HepG2 (cell line): ENCODE measurements at regions not wholly inside any gene's neighbourhood (a gene's known extent, or its start where the extent isn't known, plus 50 kb on each side); places are given as distances from the start of the nearest gene placed in this dataset.

Experiments used
- ATAC-seq: fragments of 200-7000 bp; cut with Tn5 transposase; 3 replicates; pipeline ENCODE4 v1.9.1; 2020; ENCODE audit warnings: mild to moderate bottlenecking, moderate library complexity
- BruUV-seq: library from RNA; stranded (reverse); fragments of 400-500 nt; replicated peaks from 2 replicates; lab custom pipeline; 2021; lab: Mats Ljungman, UMichigan
- CTCF ChIA-PET: fragments of 300-600 bp; formaldehyde crosslinking; extraction: SDS; loops from one replicate; lab custom pipeline; 2021; ENCODE audit warnings: low total read pairs, inconsistent platforms, low intra/inter-chr PET ratio; lab: Yijun Ruan, JAX
- POLR2A ChIA-PET: fragments of 350-600 bp; sonication (Branson Sonifier 250); formaldehyde crosslinking; loops from one replicate; lab custom pipeline; 2020; ENCODE audit warnings: antibody characterized with exemption, inconsistent platforms; lab: Yijun Ruan, JAX
- DNase-seq: peaks from one replicate; pipeline ENCODE4 v3.0.0-alpha.2; 2015; ENCODE audit warnings: low spot score
- FAIRE-seq: peaks from 3 replicates; lab custom pipeline; 2011; peaks lifted over from hg19 to GRCh38; lab: Jason Lieb, UNC
- H2AFZ ChIP-seq: one replicate; pipeline ENCODE4 v1.6.1; 2011; ENCODE audit warnings: low read length, inconsistent platforms
- H3K27ac ChIP-seq: fragments of 300-600 bp; 3 replicates; pipeline ENCODE4 v1.8.0; 2011; ENCODE audit warnings: mixed run types, mild to moderate bottlenecking, mixed read lengths, low read length, inconsistent platforms; ENCODE audit not compliant: insufficient read depth; ENCODE audit errors: extremely low read length
- H3K27me3 ChIP-seq, 2 experiments: fragments of 200-600 bp in 1 of 2; 2 replicates in 1 of 2; 3 replicates in 1 of 2; pipeline versions ENCODE4 v1.6.0 to v1.8.0; 2011; ENCODE audit warnings: low read length in 2 of 2, mild to moderate bottlenecking in 2 of 2, moderate library complexity in 2 of 2, inconsistent platforms in 1 of 2; ENCODE audit not compliant: insufficient read depth in 2 of 2, control insufficient read depth in 1 of 2
- H3K36me3 ChIP-seq, 2 experiments: fragments of 200-600 bp in 1 of 2; replicated peaks in 1 of 2; 2 replicates in 1 of 2; 3 replicates in 1 of 2; pipeline versions ENCODE4 v1.5.1 to v1.8.0; 2011; ENCODE audit warnings: low read length in 2 of 2, inconsistent platforms in 1 of 2; ENCODE audit not compliant: insufficient read depth in 2 of 2, control insufficient read depth in 1 of 2
- H3K4me1 ChIP-seq: 2 replicates; pipeline ENCODE4 v1.5.1; 2012; ENCODE audit warnings: low read length, inconsistent platforms; ENCODE audit not compliant: insufficient read depth
- H3K4me2 ChIP-seq: 2 replicates; pipeline ENCODE4 v1.6.0; 2011; ENCODE audit warnings: low read depth, low read length, inconsistent platforms
- H3K4me3 ChIP-seq, 3 experiments: fragments of 200-600 bp in 1 of 3; sonication (generic), shearing (Covaris generic) in 1 of 3; replicated peaks in 1 of 3; 2 replicates each; pipeline ENCODE4 v1.5.1; 2011 to 2016; ENCODE audit warnings: low read length in 3 of 3, inconsistent platforms in 2 of 3, low read depth in 2 of 3, mild to moderate bottlenecking in 2 of 3, control low read depth in 1 of 3, mixed read lengths in 1 of 3; ENCODE audit not compliant: insufficient read depth in 1 of 3
- H3K79me2 ChIP-seq: one replicate; pipeline ENCODE4 v1.6.1; 2011; ENCODE audit warnings: low read length, inconsistent platforms; ENCODE audit not compliant: insufficient read depth
- H3K9ac ChIP-seq: 2 replicates; pipeline ENCODE4 v1.6.0; 2011; ENCODE audit warnings: mild to moderate bottlenecking, low read depth, low read length, inconsistent platforms; ENCODE audit not compliant: insufficient read depth
- H3K9me3 ChIP-seq: 2 replicates; pipeline ENCODE4 v1.5.1; 2012; ENCODE audit warnings: mild to moderate bottlenecking, low read length
- H4K20me1 ChIP-seq: 2 replicates; pipeline ENCODE4 v1.6.0; 2011; ENCODE audit warnings: inconsistent platforms, mild to moderate bottlenecking, low read length, moderate library complexity; ENCODE audit not compliant: insufficient read depth
- FOXK2 ChIP-seq: fragments of 450-650 bp; IDR thresholded peaks from 2 replicates; pipeline ENCODE4 v1.6.1; 2016
- MXI1 ChIP-seq: IDR thresholded peaks from 3 replicates; pipeline ENCODE4 v1.6.1; 2012; ENCODE audit warnings: low read depth, low read length, inconsistent platforms, borderline replicate concordance
- RARG ChIP-seq: sonication (generic); formaldehyde crosslinking; IDR thresholded peaks from 2 replicates; pipeline ENCODE4 v1.4.0; 2020; ENCODE audit warnings: low read depth, mild to moderate bottlenecking, missing genetic modification reagents
- REPIN1 ChIP-seq: sonication (generic); formaldehyde crosslinking; IDR thresholded peaks from 2 replicates; pipeline ENCODE4 v1.8.0; 2022; ENCODE audit warnings: missing genetic modification reagents, low read depth, mild to moderate bottlenecking, borderline replicate concordance
- SSRP1 ChIP-seq: IDR thresholded peaks from 2 replicates; pipeline ENCODE4 v1.6.1; 2016; ENCODE audit warnings: control low read depth
- XRCC5 ChIP-seq: fragments of 200-400 bp; formaldehyde crosslinking; optimal IDR thresholded peaks from 2 replicates; pipeline ENCODE3; 2017; ENCODE audit warnings: mild to moderate bottlenecking, low read length
- ZNF17 ChIP-seq: sonication (generic); formaldehyde crosslinking; IDR thresholded peaks from 2 replicates; pipeline ENCODE4 v1.5.0; 2020; ENCODE audit warnings: mild to moderate bottlenecking, missing genetic modification reagents
- ZNF350 ChIP-seq: sonication (generic); formaldehyde crosslinking; IDR thresholded peaks from 2 replicates; pipeline ENCODE4 v1.4.0; 2020; ENCODE audit warnings: mild to moderate bottlenecking, low read depth, missing genetic modification reagents, borderline replicate concordance
- WGBS: methylation state at CpG from one replicate; pipeline ENCODE4 v1.1.6; 2017; ENCODE audit warnings: low lambda C conversion rate; 5-methylcytosine and 5-hydroxymethylcytosine counted together
- in situ Hi-C: cut with HindIII; loops from 2 replicates; pipeline ENCODE4 v1.10.0; 2017; ENCODE audit warnings: low pct_unique_long_range_greater_than_20kb; ENCODE audit not compliant: extremely low pct_ligation_motif_present
- intact Hi-C: fragments of 100-400 bp; cut with micrococcal nuclease; formaldehyde crosslinking; loops from one replicate; pipeline ENCODE4 v1.10.0; 2022; ENCODE audit not compliant: unreplicated experiment
- TF ChIP-seq, protein P1 (sequence below): sonication (generic); formaldehyde crosslinking; IDR thresholded peaks from 2 replicates; pipeline ENCODE4 v1.4.0; 2020; ENCODE audit warnings: missing genetic modification reagents
- TF ChIP-seq, protein P2 (sequence below): IDR thresholded peaks from 2 replicates; pipeline ENCODE4 v1.6.1; 2016; ENCODE audit warnings: missing genetic modification reagents, missing compliant biosample characterization

DNA sequence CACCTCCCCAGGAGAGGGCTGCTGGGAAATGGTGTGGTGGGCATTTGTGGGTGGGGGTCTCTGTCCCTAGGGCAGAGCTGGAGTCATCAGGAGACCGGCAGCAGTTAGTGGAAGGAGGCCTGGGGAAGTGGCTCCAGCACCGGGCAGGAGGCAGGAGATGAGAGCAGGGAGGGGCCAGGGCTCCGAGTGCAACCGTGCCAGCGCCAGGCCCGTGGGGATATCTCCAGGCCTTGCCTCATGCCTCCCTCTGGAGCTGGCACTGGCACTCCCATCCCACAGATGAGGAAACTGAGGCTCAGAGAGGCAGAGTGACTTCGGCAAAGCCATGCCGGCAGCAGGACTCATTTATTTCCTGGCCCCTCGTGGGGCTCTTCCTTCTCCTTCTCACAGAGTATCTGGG is 83.5 kb downstream of the HMX1 start:
- Histone ChIP-seq H3K27ac (no peak overlapping the region), H2AFZ (no peak overlapping the region), H3K4me1 (no peaks in the 10 kb centered on the region), H3K27me3 (peaks cover 15 to 63% of the 10 kb centered on the region in 2 experiments), H3K4me2 (no peak overlapping the region), H3K9me3 (no peaks in the 10 kb centered on the region), H3K36me3 (no peaks in the 10 kb centered on the region), H4K20me1 (peaks cover 2% of the 10 kb centered on the region; the same call in 1 of the 2 replicates), H3K4me3 (no peak overlapping the region), H3K9ac (no peak overlapping the region)
- WGBS, result 30% methylated on average over 2 of the region's 9 CpGs
- CTCF ChIA-PET, result no interaction called here
- no peak for FAIRE-seq
- BruUV-seq, result no TSS peak
- TF ChIP-seq REPIN1 (CRISPR knock-in tag), result no peak
- TF ChIP-seq RARG (CRISPR knock-in tag), result no peak
- no peak for TF ChIP-seq FOXK2
- TF ChIP-seq, all 625 proteins: peak for 0
- POLR2A ChIA-PET, result no interaction called here
- intact Hi-C loops, result no loop called here
- H3K79me2 ChIP-seq, result no peaks in the 10 kb centered on the region
- ATAC-seq (no peak), DNase-seq (no peak)
- in situ Hi-C loops, result no loop called here

DNA sequence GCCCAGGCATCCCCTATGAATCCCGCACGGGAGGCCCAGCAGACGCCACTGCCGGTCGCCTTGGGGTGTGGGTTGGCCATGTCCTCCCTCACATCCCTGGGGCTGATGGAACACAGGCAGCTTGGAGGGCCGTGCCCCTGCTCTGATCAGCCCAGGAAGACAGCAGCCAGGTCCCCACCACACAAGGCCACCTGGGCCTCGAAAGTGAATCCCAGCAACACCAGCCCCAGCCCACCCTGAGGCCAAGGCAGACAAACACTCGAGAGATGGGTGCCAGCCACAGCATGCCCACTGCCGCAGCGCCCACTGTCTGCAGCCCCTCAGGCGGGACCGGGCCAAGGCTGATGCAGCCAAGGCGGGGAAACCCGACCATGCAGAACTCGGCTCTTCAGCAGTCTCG is 85.5 kb downstream of the HMX1 start:
- WGBS, result 16% methylated on average over 7 of the region's 16 CpGs
- no peaks in the 10 kb centered on the region for H3K9me3 ChIP-seq
- BruUV-seq, result no TSS peak

More for the DNA sequence above, 85.5 kb downstream of the HMX1 start:
- no peak overlapping the region for H3K27ac ChIP-seq
- H3K4me1 ChIP-seq, result no peaks in the 10 kb centered on the region
- H4K20me1 ChIP-seq, result peaks cover 2% of the 10 kb centered on the region; the same call in 1 of the 2 replicates
- in situ Hi-C loops, result no loop called here
- no peak overlapping the region for H3K9ac ChIP-seq
- ChIA-PET CTCF (no interaction called here), POLR2A (no interaction called here)
- no peak overlapping the region for H2AFZ ChIP-seq
- DNase-seq (no peak), ATAC-seq (no peak), FAIRE-seq (no peak)
- H3K79me2 ChIP-seq, result no peaks in the 10 kb centered on the region
- H3K27me3 ChIP-seq, result peaks cover 15 to 78% of the 10 kb centered on the region in 2 experiments
- intact Hi-C loops, result no loop called here
- H3K4me3 ChIP-seq, result no peak overlapping the region
- no peaks in the 10 kb centered on the region for H3K36me3 ChIP-seq
- H3K4me2 ChIP-seq, result no peak overlapping the region
- TF ChIP-seq, protein P1, sequence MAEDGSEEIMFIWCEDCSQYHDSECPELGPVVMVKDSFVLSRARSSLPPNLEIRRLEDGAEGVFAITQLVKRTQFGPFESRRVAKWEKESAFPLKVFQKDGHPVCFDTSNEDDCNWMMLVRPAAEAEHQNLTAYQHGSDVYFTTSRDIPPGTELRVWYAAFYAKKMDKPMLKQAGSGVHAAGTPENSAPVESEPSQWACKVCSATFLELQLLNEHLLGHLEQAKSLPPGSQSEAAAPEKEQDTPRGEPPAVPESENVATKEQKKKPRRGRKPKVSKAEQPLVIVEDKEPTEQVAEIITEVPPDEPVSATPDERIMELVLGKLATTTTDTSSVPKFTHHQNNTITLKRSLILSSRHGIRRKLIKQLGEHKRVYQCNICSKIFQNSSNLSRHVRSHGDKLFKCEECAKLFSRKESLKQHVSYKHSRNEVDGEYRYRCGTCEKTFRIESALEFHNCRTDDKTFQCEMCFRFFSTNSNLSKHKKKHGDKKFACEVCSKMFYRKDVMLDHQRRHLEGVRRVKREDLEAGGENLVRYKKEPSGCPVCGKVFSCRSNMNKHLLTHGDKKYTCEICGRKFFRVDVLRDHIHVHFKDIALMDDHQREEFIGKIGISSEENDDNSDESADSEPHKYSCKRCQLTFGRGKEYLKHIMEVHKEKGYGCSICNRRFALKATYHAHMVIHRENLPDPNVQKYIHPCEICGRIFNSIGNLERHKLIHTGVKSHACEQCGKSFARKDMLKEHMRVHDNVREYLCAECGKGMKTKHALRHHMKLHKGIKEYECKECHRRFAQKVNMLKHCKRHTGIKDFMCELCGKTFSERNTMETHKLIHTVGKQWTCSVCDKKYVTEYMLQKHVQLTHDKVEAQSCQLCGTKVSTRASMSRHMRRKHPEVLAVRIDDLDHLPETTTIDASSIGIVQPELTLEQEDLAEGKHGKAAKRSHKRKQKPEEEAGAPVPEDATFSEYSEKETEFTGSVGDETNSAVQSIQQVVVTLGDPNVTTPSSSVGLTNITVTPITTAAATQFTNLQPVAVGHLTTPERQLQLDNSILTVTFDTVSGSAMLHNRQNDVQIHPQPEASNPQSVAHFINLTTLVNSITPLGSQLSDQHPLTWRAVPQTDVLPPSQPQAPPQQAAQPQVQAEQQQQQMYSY, result no peak
- TF ChIP-seq XRCC5 (no peak), MXI1 (no peak), ZNF17 (CRISPR knock-in tag) (no peak), SSRP1 (CRISPR knock-in tag) (no peak), ZNF350 (CRISPR knock-in tag) (no peak)
- TF ChIP-seq, protein P2, sequence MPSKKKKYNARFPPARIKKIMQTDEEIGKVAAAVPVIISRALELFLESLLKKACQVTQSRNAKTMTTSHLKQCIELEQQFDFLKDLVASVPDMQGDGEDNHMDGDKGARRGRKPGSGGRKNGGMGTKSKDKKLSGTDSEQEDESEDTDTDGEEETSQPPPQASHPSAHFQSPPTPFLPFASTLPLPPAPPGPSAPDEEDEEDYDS (CRISPR knock-in tag), result no peak
